ENCODE measurements at regions not wholly inside any gene's neighbourhood (a gene's known extent, or its start where the extent isn't known, plus 50 kb on each side); places are given as distances from the start of the nearest gene placed in this dataset.

- DNase-seq (ENCODE audit: extremely low read depth, low read depth): no peak
- TF ChIP-seq CTCF (IDR thresholded peaks at IDR 0.05; ENCODE audit: low read depth, low read length, missing control alignments): no peak
- H3K4me3 ChIP-seq (replicated peaks; ENCODE audit: low read depth, low read length): no peak overlapping the region
Observed at GRCh38 chr1:55825461-55825860, 610.3 kb upstream of the USP24 start.

DNA sequence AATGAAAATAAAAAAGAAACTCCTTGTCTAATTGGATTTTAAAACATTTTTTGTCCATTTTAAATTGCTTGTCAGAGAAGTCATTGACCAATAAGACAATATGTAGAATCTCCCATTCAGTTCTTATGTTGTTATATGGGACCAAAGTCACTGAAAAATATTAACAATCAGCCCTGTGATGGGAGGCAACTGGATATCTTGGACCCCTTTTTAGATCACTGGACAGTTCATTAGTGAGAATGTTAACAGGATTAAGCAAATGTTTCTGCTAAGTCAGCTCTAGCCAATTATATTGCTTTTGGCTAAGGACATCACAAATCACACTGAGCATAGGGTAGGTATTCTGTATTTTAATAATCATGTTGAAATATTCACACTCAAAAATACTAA lies 609.1 kb upstream of the USP24 start:
- H3K4me3 ChIP-seq (replicated peaks; ENCODE audit: low read depth, low read length): no peak overlapping the region
- TF ChIP-seq CTCF (IDR thresholded peaks at IDR 0.05; ENCODE audit: low read depth, low read length, missing control alignments): no peak

DNA sequence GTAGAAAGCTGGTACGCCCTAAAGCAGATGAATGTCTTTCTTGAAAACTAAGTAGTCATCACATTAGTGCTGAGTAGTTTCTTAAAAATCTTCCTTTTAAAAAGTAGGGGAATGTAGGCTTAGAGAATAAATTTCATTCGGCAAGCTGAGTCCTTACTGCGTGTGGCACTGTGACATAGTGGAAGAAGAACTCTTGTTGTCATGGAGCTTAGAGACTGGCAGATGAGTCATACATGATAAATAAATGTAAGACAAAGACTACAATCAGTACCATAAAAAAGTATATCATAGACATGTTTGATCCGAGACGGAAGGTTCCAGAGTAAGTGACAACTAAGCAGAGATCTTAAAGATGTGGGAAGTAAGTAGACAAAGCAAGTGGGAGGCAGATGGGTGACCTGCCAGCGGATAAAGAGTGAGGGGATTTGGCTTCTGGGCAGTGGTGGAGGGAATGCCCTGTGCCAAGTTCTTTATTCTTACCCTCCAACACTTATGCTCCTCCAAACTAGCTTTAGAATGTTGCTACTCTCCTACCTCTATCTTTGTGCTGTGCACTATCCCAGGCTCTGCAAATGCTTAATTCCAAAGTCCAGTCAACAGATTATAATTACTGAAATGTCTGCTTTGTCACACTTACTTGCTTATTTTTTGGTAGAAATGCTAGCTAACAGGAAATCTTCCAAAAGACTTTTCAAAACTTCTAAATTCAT lies 608.5 kb upstream of the USP24 start:
- no peak for TF ChIP-seq CTCF (IDR thresholded peaks at IDR 0.05; ENCODE audit: low read depth, low read length, missing control alignments)
- DNase-seq (ENCODE audit: extremely low read depth, low read depth): no peak
- no peak overlapping the region for H3K4me3 ChIP-seq (replicated peaks; ENCODE audit: low read depth, low read length)

More for the DNA sequence above, 609.1 kb upstream of the USP24 start:
- no peak for DNase-seq (ENCODE audit: extremely low read depth, low read depth)

GRCh38 chr1:55822891-55823290 lies 607.7 kb upstream of the USP24 start:
- no peak for TF ChIP-seq CTCF (IDR thresholded peaks at IDR 0.05; ENCODE audit: low read depth, low read length, missing control alignments)
- DNase-seq (ENCODE audit: extremely low read depth, low read depth): no peak

GRCh38 chr1:55821234-55821633 lies 606.1 kb upstream of the USP24 start:
- no peak overlapping the region for H3K4me3 ChIP-seq (replicated peaks; ENCODE audit: low read depth, low read length)
- TF ChIP-seq CTCF (IDR thresholded peaks at IDR 0.05; ENCODE audit: low read depth, low read length, missing control alignments): no peak
- DNase-seq (ENCODE audit: extremely low read depth, low read depth): no peak

More at GRCh38 chr1:55822891-55823290, 607.7 kb upstream of the USP24 start:
- no peak overlapping the region for H3K4me3 ChIP-seq (replicated peaks; ENCODE audit: low read depth, low read length)

GRCh38 chr1:55820501-55820900 lies 605.3 kb upstream of the USP24 start:
- no peak overlapping the region for H3K4me3 ChIP-seq (replicated peaks; ENCODE audit: low read depth, low read length)
- no peak for DNase-seq (ENCODE audit: extremely low read depth, low read depth)
- no peak for TF ChIP-seq CTCF (IDR thresholded peaks at IDR 0.05; ENCODE audit: low read depth, low read length, missing control alignments)

DNA sequence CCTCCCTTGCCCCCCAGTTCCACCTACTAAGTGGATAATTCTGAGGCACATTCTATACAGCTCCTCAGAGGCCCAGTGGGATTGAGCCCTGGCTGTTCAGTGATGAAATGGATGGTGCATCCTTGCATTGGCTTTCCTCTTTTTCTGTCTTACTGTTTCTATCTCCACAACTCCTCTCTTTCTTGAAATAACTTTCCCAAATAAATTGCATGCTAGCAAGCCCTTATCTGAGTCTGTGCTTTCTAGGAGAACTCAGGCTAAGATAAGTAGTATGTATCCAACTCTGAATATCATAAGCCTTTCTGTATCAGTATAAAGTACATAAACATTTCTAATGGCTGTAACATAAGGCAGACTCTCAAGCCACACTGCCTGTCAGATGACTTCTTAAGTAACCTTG lies 603.8 kb upstream of the USP24 start:
- no peak for DNase-seq (ENCODE audit: extremely low read depth, low read depth)
- no peak for TF ChIP-seq CTCF (IDR thresholded peaks at IDR 0.05; ENCODE audit: low read depth, low read length, missing control alignments)
- H3K4me3 ChIP-seq (replicated peaks; ENCODE audit: low read depth, low read length): no peak overlapping the region

All from HFF-Myc (cell line).